GM18505 (cell line): ENCODE measurements at regions not wholly inside any gene's neighbourhood (a gene's known extent, or its start where the extent isn't known, plus 50 kb on each side); places are given as distances from the start of the nearest gene placed in this dataset.

Source experiments
- ATAC-seq: cut with Tn5 transposase; IDR thresholded peaks from one replicate; pipeline ENCODE4 v1.9.1; 2021; ENCODE audit not compliant: unreplicated experiment
- POLR2A ChIP-seq: IDR thresholded peaks from 4 replicates; pipeline ENCODE4 v1.6.1; 2011; ENCODE audit warnings: borderline replicate concordance; ENCODE audit not compliant: insufficient read depth, insufficient read length; ENCODE audit errors: extremely low read depth

DNA sequence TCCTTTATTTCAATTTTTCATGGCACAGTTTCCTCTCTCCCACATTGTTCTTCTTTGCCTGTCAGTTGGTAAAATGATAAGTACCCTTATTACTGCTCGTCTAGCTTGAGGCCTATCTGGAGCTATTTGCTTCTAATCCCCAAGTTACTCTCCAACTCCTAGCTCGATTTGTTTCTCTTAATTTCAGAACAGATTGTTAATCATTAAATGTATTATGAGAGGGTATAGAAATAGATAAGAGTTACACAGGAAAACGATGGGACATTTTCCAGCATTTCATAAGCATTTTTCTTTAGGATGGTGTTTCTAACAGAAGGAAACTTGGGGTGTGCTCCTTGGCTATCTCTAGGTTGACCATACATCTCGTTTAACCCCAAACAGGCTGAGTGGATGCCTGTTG lies 540.5 kb upstream of the FZD8 start:
- ATAC-seq: no peak
- no peak for TF ChIP-seq POLR2A

DNA sequence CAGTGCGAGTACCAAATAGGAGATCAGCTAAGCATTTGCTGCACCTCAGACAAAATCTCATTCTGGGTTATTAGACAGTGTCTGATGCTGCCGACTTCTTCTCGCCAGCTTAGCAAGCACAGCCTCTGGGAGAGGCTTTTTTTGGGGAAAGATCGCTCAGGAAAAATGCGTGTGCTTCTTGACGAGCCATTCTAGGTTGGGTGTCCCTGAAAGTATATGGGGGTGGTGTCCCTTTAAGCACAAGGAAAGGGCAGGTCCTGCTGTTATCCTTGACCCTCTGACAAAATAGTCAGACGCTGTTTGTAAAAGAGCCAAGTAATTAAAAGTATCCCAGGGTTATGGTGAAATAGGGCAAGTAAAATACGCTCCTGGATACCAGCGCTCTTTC lies 540.1 kb upstream of the FZD8 start:
- TF ChIP-seq POLR2A: no peak

DNA sequence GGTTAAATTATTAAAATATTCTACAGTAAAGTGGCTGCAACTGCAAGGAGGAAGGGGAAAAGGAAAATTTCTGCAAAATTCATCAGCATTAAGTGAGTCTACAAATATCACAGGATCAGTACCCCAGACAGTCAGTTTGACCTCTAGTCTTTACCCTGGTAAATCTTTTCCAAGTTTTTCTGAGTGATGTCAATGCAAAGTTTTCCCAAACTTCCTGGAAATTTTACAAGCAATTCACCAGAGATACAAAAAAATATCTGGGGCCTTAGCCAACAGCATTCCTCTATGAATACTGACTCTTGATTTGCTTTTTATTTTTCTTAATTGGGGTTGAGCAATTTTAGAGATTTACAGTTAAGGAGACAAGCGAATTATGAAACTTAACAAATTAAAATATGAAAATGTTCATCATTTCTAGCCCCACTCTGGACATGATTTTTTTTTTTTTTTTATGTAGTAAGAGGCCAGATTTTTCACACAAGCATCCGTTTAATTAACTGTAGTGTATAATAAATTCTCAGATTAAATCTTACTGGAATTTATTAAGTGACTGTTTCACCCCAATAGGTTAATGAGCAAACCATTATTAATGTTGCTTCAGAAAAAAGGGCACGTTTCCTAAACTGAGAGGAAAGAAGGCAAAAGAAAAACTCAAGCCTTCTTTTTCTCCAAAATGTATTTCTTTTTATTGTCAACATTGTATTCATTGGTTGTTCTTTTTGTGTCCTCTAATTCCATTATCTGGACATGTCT lies 539.5 kb upstream of the FZD8 start:
- no peak for TF ChIP-seq POLR2A
- ATAC-seq: no peak

More for the DNA sequence above, 540.1 kb upstream of the FZD8 start:
- no peak for ATAC-seq

DNA sequence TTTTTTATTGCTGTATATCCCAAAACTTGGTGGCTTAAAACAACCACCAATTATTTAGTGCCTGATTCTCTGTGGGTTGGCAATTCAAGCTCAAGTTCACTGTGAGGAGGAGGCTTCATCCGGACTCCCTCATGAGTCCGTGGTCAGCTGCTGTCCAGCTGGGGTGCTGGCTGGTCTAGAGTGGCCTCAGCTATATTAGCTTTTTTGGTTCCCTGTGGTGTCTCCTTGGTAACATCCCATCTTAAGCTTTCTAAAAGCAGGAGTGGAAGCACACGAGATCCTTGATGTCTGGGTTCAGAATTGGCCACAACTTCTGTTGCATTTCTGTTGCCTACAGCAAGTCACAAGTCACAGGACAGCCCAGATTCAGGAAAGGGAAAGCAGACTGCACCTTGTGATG lies 536.5 kb upstream of the FZD8 start:
- TF ChIP-seq POLR2A: no peak

DNA sequence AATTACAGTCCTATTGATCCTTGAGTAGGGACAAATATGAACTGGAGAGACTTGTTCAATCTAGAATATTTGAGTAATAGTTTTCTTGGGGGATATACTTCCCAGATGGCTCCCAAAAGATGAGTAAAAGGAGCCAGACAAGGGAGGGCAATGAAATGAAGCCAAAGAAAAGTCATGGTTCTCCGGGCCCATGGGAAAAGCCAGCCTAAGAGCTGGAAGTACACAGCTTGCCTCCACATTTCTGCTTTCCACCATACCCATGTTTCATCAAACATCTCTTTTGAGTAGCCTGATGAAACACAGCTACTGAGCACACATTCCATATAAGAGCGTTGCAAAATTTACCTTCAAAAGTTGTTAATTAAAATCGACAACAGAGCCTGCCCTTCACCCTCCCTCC lies 535.0 kb upstream of the FZD8 start:
- no peak for TF ChIP-seq POLR2A

More for the DNA sequence above, 536.5 kb upstream of the FZD8 start:
- ATAC-seq: no peak

DNA sequence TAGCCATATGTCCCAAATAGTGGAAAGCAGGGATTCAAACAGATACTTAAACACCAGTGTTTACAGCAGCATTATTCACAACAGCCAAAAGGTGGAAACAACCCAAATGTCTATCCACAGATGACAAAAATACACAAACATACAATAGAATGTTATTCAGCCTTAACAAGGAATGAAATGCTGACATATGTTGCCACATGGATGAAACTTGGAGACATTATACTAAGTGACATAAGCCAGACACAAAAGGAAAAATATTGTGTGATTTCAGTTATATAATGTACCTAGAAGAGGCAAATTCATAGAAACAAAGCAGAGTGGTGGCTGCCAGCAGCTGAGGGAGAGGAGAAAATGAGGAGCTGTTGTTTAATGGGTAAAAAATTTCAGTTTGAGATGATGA lies 533.9 kb upstream of the FZD8 start:
- ATAC-seq: no peak
- no peak for TF ChIP-seq POLR2A

More for the DNA sequence above, 535.0 kb upstream of the FZD8 start:
- no peak for ATAC-seq

DNA sequence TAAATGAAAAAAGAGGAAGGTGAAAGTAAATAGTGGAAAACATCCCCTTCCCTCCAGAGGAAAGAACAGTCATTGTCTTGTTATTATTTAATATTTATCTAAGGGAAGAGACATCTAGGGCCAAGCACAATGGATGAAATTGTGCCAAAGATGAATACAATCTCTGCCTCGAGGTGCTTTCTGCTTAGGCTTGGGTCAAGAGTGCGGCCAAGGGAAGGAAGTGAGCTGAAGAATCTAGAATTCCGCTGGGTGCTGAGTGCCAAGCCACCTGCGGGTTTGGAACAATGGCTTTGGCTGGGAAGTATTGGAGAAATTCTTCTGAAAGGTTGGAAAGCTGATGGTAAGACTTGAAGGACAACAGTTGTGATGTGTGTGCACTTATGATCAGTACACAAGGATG lies 531.3 kb upstream of the FZD8 start:
- no peak for ATAC-seq
- no peak for TF ChIP-seq POLR2A

DNA sequence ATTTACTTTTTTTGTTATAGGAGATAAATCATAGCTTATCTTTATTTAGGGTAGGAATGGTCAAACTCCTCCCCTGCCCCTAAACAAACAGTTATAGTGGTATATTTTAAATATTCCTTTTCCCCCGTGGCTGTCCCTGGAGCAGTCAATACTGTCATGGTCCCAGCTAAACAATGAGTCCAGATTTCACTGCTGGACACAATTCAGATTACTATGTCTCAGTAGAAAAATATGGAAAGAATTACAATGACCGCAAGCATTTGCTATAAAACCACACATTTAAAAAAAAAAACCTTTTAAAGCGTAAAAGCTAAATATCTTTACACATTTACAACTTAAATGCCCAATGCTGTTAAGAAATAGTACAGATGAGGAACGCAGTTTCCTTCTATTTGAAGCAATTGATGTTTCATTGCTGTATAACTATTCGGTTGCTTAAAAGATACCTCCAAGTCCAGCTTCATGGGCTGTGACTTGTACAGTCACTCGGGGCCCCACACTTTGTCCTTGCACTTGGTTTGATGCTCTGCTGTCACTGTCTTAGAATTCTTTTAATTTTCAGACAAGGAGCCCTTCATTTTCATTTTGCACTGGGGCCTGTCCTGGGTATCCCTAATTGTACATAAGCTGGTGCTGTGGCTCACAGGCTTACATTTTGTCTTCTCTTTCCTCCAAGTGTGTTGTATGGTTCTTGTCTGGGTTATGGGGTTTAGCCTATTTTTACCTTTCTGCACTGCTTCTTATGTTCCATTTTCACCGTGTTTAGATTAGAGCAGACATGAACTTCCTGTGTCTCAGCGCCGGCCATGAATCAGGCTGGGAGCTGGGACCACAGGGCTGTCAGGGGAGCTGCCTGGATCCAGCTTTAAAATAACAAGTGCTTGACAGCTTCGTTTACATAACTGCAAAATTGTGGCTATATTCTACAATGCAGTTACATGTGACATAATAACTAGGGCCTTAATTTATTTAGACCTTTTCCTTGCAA lies 530.2 kb upstream of the FZD8 start:
- no peak for TF ChIP-seq POLR2A
- ATAC-seq: no peak

DNA sequence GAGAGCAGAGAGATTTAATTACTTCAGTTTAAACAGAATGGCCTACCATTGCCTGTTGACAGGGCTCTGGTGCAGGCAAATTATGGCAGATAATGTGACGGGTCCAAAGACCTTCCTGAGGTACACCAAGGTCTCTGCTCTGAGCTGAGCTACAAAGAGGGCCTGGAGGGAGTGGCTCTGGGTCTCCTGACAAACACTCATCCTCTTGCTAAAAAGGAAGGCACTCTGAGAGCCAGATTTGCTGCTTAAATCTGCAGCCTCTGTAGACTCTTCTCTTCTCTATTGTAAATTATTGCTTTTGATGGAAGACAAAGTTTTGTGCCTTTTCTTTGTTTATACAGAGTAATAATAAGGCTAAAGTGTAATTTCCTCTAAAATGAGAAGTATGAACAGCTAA lies 529.5 kb upstream of the FZD8 start:
- TF ChIP-seq POLR2A: no peak
- no peak for ATAC-seq

DNA sequence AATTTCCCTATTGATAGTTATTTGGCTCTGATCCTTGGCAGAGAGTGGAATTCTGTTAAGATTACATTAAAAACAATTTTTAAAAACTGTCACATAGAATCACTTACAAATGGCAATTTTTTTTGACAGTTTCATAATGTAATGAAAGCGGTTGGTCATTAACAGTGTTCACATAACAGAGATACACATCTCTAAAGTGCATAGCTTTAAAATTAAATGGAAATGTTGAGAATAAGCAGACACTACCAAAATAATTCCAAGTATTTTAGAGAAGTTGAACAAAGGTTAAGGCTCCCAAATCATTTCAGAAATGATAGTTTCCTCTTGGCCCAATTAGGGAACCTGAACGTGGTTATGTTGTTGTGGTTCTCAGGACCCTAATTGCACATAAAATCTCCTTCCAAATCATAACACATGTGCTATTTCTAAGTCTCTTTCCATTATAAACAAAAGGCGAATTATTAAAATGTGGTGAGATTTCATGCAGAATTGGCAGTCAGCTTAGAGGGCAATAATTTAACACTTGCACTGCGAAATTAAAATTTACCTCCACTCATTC lies 528.9 kb upstream of the FZD8 start:
- no peak for TF ChIP-seq POLR2A
- no peak for ATAC-seq

DNA sequence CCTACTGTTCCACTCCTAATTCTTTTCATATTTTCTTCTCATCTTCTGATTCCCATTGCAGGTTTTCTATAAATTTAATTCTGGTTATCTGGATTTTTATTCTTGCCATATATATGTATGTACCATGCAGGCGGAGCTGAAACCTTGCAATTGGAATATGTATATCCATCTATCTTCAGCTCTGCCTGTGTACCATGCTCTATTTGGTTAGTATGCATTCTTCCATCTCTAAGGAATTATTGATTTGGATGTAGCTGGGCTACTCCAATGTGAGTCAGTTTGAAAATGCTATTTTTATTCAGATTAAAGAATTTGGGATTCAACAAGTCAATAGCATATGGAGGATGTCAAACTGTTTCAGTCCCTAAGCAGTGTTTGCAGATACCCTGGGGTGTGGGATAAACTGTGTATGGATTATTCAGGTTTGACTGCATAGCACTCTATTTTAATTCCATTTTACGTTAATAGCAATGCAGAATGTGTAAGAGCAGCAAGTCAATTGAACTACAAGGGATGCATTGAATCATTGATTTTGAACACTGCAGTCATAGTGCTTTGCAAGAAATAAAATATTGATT lies 528.1 kb upstream of the FZD8 start:
- ATAC-seq: no peak
- no peak for TF ChIP-seq POLR2A

DNA sequence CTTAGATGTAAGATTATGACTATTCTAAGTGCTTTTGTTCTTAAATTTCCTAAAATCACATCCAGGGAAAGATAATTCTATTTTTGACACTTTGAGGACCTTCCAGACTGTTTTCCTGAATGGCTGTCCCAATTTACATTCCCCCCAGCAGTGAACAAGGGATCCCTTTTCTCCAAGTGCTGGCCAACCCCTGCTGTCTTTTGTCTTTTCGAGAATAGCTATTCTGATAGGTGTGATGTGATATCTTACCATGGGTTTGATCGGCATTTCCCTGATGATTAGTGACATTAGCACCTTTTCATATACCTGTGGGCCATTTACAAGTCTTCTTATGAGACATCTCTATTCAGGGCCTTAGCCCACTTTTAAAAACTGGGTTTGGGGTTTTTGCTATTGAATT lies 526.7 kb upstream of the FZD8 start:
- no peak for TF ChIP-seq POLR2A
- ATAC-seq: no peak
